ENCODE measurements at regions not wholly inside any gene's neighbourhood (a gene's known extent, or its start where the extent isn't known, plus 50 kb on each side); places are given as distances from the start of the nearest gene placed in this dataset.
"Not testable (repeated sequence)": the region's sequence is repeated elsewhere in the genome, so short reads cannot be mapped to it uniquely, and the experiment has no call there.

GRCh38 chrX:1109580-1110119, 102.8 kb downstream of the CRLF2 start:
- intact Hi-C loops (cut with DNase I): no loop called here
- Histone ChIP-seq H3K27me3 (no peaks in the 10 kb centered on the region), H3K4me1 (no peaks in the 10 kb centered on the region), H3K36me3 (replicated peaks in 1 of 2; ENCODE audit: insufficient read depth in 1 of 2, low read depth in 2 of 2) (no peaks in the 10 kb centered on the region), H3K27ac (no peak overlapping the region), H3K4me3 (no peak overlapping the region), H3K9me3 (peaks cover 0 to 9% (median 0%) of the 10 kb centered on the region in 3 donors)
- no peak for DNase-seq
- TF ChIP-seq CTCF (IDR thresholded peaks at IDR 0.05): no peak
- no peak for TF ChIP-seq POLR2A (IDR thresholded peaks at IDR 0.05)
- WGBS, 2 donors: 55 to 67% methylated on average over 5 of the region's 5 CpGs
- ATAC-seq: no peak

GRCh38 chrX:1108501-1109445, 103.7 kb downstream of the CRLF2 start:
- WGBS, 2 donors: 9 to 23% methylated on average over 19 to 21 of the region's 21 CpGs
- Histone ChIP-seq H3K36me3 (replicated peaks in 1 of 2; ENCODE audit: insufficient read depth in 1 of 2, low read depth in 2 of 2) (no peaks in the 10 kb centered on the region), H3K27me3 (no peaks in the 10 kb centered on the region), H3K27ac (no peak overlapping the region), H3K9me3 (peaks cover 0 to 9% (median 0%) of the 10 kb centered on the region in 3 donors), H3K4me3 (no peak overlapping the region), H3K4me1 (no peaks in the 10 kb centered on the region)
- no peak for TF ChIP-seq POLR2A (IDR thresholded peaks at IDR 0.05)
- no peak for TF ChIP-seq CTCF (IDR thresholded peaks at IDR 0.05)
- intact Hi-C loops (cut with DNase I): no loop called here
- ATAC-seq (no peak), DNase-seq (no peak)

- no peak overlapping the region for H3K27ac ChIP-seq
- peaks cover 0 to 9% (median 0%) of the 10 kb centered on the region in 3 donors for H3K9me3 ChIP-seq
- DNase-seq (no peak), ATAC-seq (no peak)
- intact Hi-C loops (cut with DNase I): no loop called here
- no peaks in the 10 kb centered on the region for H3K27me3 ChIP-seq
- no peaks in the 10 kb centered on the region for H3K36me3 ChIP-seq (replicated peaks in 1 of 2; ENCODE audit: insufficient read depth in 1 of 2, low read depth in 2 of 2)
- no peak overlapping the region for H3K4me3 ChIP-seq
- H3K4me1 ChIP-seq: no peaks in the 10 kb centered on the region
- no peak for TF ChIP-seq POLR2A (IDR thresholded peaks at IDR 0.05)
- TF ChIP-seq CTCF (IDR thresholded peaks at IDR 0.05): no peak
- WGBS, 2 donors: 12 to 18% methylated on average over 8 of the region's 8 CpGs
Observed at GRCh38 chrX:1106478-1107210, 105.8 kb downstream of the CRLF2 start.

GRCh38 chrX:1105671-1106419, 106.6 kb downstream of the CRLF2 start:
- intact Hi-C loops (cut with DNase I): no loop called here
- Histone ChIP-seq H3K36me3 (replicated peaks in 1 of 2; ENCODE audit: insufficient read depth in 1 of 2, low read depth in 2 of 2) (no peaks in the 10 kb centered on the region), H3K27ac (no peak overlapping the region), H3K9me3 (peaks cover 0 to 4% (median 0%) of the 10 kb centered on the region in 3 donors), H3K4me3 (no peak overlapping the region), H3K27me3 (no peaks in the 10 kb centered on the region), H3K4me1 (no peaks in the 10 kb centered on the region)
- no peak for DNase-seq
- TF ChIP-seq POLR2A (IDR thresholded peaks at IDR 0.05) (no peak), CTCF (IDR thresholded peaks at IDR 0.05) (no peak)
- WGBS, 2 donors: 23 to 25% methylated on average over 14 of the region's 14 CpGs
- no peak for ATAC-seq

- intact Hi-C loops (cut with DNase I); ATAC-seq; H3K27ac ChIP-seq; H3K4me3 ChIP-seq; H3K27me3 ChIP-seq; H3K36me3 ChIP-seq (replicated peaks in 1 of 2; ENCODE audit: insufficient read depth in 1 of 2, low read depth in 2 of 2); H3K4me1 ChIP-seq; DNase-seq; H3K9me3 ChIP-seq: not testable (repeated sequence)
- WGBS, 2 donors: 87 to 90% methylated on average over 17 of the region's 17 CpGs
Observed at GRCh38 chrX:1105031-1105430, 107.4 kb downstream of the CRLF2 start.
